AG04449 (cell line): ENCODE measurements at regions not wholly inside any gene's neighbourhood (a gene's known extent, or its start where the extent isn't known, plus 50 kb on each side); places are given as distances from the start of the nearest gene placed in this dataset.
"Not testable (repeated sequence)": the region's sequence is repeated elsewhere in the genome, so short reads cannot be mapped to it uniquely, and the experiment has no call there.

Experiments used
- CTCF ChIA-PET: fragments of 350-600 bp; formaldehyde crosslinking; extraction: SDS; loops from one replicate; lab custom pipeline; 2021; ENCODE audit warnings: antibody characterized with exemption; lab: Yijun Ruan, JAX
- POLR2A ChIA-PET: fragments of 400-600, 350-600 bp; formaldehyde crosslinking; extraction: SDS; loops from one replicate; lab custom pipeline; 2020; ENCODE audit warnings: antibody characterized with exemption, inconsistent platforms; lab: Yijun Ruan, JAX
- DNase-seq: peaks from one replicate; pipeline ENCODE4 v3.0.0-alpha.2; 2010; ENCODE audit warnings: low read depth, low spot score
- H3K4me3 ChIP-seq: 2 replicates; pipeline ENCODE4 v1.5.1; 2011; ENCODE audit warnings: low read depth, mild to moderate bottlenecking, control low read depth, low read length
- TF ChIP-seq, protein P1 (sequence below): IDR thresholded peaks from one replicate; pipeline ENCODE4 v1.5.1; 2011; ENCODE audit warnings: mild to moderate bottlenecking, moderate library complexity, low read length, control low read depth, inconsistent platforms; ENCODE audit not compliant: insufficient read depth; ENCODE audit errors: missing control alignments

- TF ChIP-seq, protein P1, sequence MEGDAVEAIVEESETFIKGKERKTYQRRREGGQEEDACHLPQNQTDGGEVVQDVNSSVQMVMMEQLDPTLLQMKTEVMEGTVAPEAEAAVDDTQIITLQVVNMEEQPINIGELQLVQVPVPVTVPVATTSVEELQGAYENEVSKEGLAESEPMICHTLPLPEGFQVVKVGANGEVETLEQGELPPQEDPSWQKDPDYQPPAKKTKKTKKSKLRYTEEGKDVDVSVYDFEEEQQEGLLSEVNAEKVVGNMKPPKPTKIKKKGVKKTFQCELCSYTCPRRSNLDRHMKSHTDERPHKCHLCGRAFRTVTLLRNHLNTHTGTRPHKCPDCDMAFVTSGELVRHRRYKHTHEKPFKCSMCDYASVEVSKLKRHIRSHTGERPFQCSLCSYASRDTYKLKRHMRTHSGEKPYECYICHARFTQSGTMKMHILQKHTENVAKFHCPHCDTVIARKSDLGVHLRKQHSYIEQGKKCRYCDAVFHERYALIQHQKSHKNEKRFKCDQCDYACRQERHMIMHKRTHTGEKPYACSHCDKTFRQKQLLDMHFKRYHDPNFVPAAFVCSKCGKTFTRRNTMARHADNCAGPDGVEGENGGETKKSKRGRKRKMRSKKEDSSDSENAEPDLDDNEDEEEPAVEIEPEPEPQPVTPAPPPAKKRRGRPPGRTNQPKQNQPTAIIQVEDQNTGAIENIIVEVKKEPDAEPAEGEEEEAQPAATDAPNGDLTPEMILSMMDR = no peak
- CTCF ChIA-PET = interaction anchor here (1.4 kb wide), 1 partner anchor 16 kb away, joined by 3 read pairs; no protein-coding TSS in a partner anchor
- DNase-seq = no peak
- POLR2A ChIA-PET = no interaction called here
- no peak overlapping the region for H3K4me3 ChIP-seq
Observed at GRCh38 chr5:131008329-131008728, 156.7 kb downstream of the HINT1 start.

- TF ChIP-seq, protein P1 = peak; percentile 11
- ChIA-PET CTCF (interaction anchor here (0.9 to 3.4 kb wide), 4 partner anchors 135 to 1235 kb away, joined by 3 to 23 read pairs (median 4); no protein-coding TSS in a partner anchor), POLR2A (no interaction called here)
- no peak for DNase-seq
- no peak overlapping the region for H3K4me3 ChIP-seq
Observed at GRCh38 chr5:131005963-131006684, 158.9 kb downstream of the HINT1 start.

DNA sequence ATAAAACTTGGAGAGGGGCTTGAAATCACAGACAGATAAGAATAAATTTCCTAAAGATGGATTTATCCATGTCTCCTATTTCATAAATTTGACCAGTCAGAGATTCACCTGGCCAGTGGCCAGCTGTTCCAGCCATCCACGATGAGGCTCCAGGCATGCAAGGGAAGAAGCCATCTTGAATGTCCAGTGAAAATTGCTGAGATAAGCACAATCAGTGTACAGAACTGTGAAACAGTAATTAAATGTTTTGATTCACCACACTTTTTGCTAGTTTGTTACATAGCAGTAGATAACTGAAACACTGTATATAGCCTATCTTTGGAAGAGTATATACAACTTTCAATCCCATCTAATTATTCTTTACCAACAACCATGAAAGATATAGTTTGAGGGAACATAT is 163.5 kb downstream of the HINT1 start:
- ChIA-PET POLR2A (no interaction called here), CTCF (no interaction called here)
- no peak for DNase-seq
- H3K4me3 ChIP-seq = no peak overlapping the region
- TF ChIP-seq, protein P1 = no peak

- H3K4me3 ChIP-seq = no peak overlapping the region
- TF ChIP-seq, protein P1 = no peak
- no peak for DNase-seq
- POLR2A ChIA-PET = no interaction called here
- CTCF ChIA-PET = no interaction called here
Observed at GRCh38 chr5:131000289-131000688, 164.8 kb downstream of the HINT1 start.

DNA sequence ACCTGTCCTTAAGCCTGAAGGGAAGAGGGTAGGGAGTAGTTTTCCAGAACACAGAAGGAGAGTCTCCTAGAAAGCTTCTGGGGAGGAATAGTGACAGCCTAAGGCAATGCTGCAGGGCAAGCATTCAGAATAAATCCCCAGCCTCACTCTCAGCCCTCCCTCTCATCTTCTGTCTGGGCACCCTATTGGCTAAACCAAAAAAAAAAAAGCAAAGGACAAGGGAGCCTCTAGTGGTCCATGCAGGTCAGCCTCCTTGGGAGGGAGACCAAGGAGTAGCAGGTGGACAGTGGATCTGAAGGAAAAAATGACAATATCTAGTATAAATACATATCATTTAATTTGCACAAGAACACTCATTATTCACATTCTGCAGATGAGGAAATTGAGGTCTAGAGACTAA is 168.3 kb downstream of the HINT1 start:
- DNase-seq, H3K4me3 ChIP-seq, CTCF ChIA-PET: not testable (repeated sequence)
- POLR2A ChIA-PET = interaction anchor here (0.6 kb wide), 1 partner anchor 53 kb away, joined by 3 read pairs; no protein-coding TSS in a partner anchor

GRCh38 chr5:130995851-130996250 is 169.2 kb downstream of the HINT1 start:
- CTCF ChIA-PET = no interaction called here
- DNase-seq = no peak
- TF ChIP-seq, protein P1 = no peak
- H3K4me3 ChIP-seq = no peak overlapping the region
- POLR2A ChIA-PET = no interaction called here

- TF ChIP-seq, protein P1 = no peak
- POLR2A ChIA-PET = no interaction called here
- CTCF ChIA-PET = no interaction called here
- DNase-seq = no peak
- H3K4me3 ChIP-seq = no peak overlapping the region
Observed at GRCh38 chr5:130995254-130995515, 169.9 kb downstream of the HINT1 start.
